ENCODE measurements at regions not wholly inside any gene's neighbourhood (a gene's known extent, or its start where the extent isn't known, plus 50 kb on each side); places are given as distances from the start of the nearest gene placed in this dataset.

GRCh38 chr13:67769987-67770341 is 539.8 kb upstream of the PCDH9 start:
- DNase-seq, result no peak

GRCh38 chr13:67769063-67769986 is 539.2 kb upstream of the PCDH9 start:
- Histone ChIP-seq H3K4me1 (peaks cover 11% of the 10 kb centered on the region), H3K36me3 (no peaks in the 10 kb centered on the region), H3K27me3 (no peaks in the 10 kb centered on the region), H3K9me3 (no peaks in the 10 kb centered on the region), H3K4me3 (ENCODE audit: low read depth, low read length) (no peak overlapping the region)
- no peak for DNase-seq
- no peak for TF ChIP-seq CTCF (IDR thresholded peaks at IDR 0.05; ENCODE audit: low read depth, low read length)

More at GRCh38 chr13:67769987-67770341, 539.8 kb upstream of the PCDH9 start:
- Histone ChIP-seq H3K9me3 (no peaks in the 10 kb centered on the region), H3K4me3 (ENCODE audit: low read depth, low read length) (no peak overlapping the region), H3K36me3 (no peaks in the 10 kb centered on the region), H3K4me1 (peaks cover 11% of the 10 kb centered on the region), H3K27me3 (no peaks in the 10 kb centered on the region)
- TF ChIP-seq CTCF (IDR thresholded peaks at IDR 0.05; ENCODE audit: low read depth, low read length), result no peak

GRCh38 chr13:67763984-67764383 is 533.8 kb upstream of the PCDH9 start:
- H3K4me3 ChIP-seq (ENCODE audit: low read depth, low read length), result no peak overlapping the region
- no peaks in the 10 kb centered on the region for H3K4me1 ChIP-seq
- no peak for DNase-seq
- H3K27me3 ChIP-seq, result no peaks in the 10 kb centered on the region
- H3K9me3 ChIP-seq, result no peaks in the 10 kb centered on the region
- H3K36me3 ChIP-seq, result no peaks in the 10 kb centered on the region
- TF ChIP-seq CTCF (IDR thresholded peaks at IDR 0.05; ENCODE audit: low read depth, low read length), result no peak

- Histone ChIP-seq H3K4me3 (ENCODE audit: low read depth, low read length) (no peak overlapping the region), H3K36me3 (no peaks in the 10 kb centered on the region), H3K27me3 (no peaks in the 10 kb centered on the region), H3K4me1 (no peaks in the 10 kb centered on the region), H3K9me3 (no peaks in the 10 kb centered on the region)
- DNase-seq, result no peak
- no peak for TF ChIP-seq CTCF (IDR thresholded peaks at IDR 0.05; ENCODE audit: low read depth, low read length)
Observed at GRCh38 chr13:67763384-67763783, 533.2 kb upstream of the PCDH9 start.

- Histone ChIP-seq H3K27me3 (no peaks in the 10 kb centered on the region), H3K4me1 (no peaks in the 10 kb centered on the region), H3K9me3 (no peaks in the 10 kb centered on the region), H3K4me3 (ENCODE audit: low read depth, low read length) (no peak overlapping the region), H3K36me3 (no peaks in the 10 kb centered on the region)
- no peak for TF ChIP-seq CTCF (IDR thresholded peaks at IDR 0.05; ENCODE audit: low read depth, low read length)
- DNase-seq, result no peak
Observed at GRCh38 chr13:67758975-67759374, 528.8 kb upstream of the PCDH9 start.

GRCh38 chr13:67754012-67754411 is 523.9 kb upstream of the PCDH9 start:
- no peak for TF ChIP-seq CTCF (IDR thresholded peaks at IDR 0.05; ENCODE audit: low read depth, low read length)
- H3K4me3 ChIP-seq (ENCODE audit: low read depth, low read length), result no peak overlapping the region
- DNase-seq, result no peak
- no peaks in the 10 kb centered on the region for H3K27me3 ChIP-seq
- no peaks in the 10 kb centered on the region for H3K9me3 ChIP-seq
- H3K4me1 ChIP-seq, result no peaks in the 10 kb centered on the region
- no peaks in the 10 kb centered on the region for H3K36me3 ChIP-seq
